ENCODE measurements at regions not wholly inside any gene's neighbourhood (a gene's known extent, or its start where the extent isn't known, plus 50 kb on each side); places are given as distances from the start of the nearest gene placed in this dataset.

GRCh38 chr5:73344835-73345234, 103.7 kb downstream of the FOXD1 start:
- POLR2A ChIA-PET = no interaction called here
- CTCF ChIA-PET = interaction anchor here (0.6 kb wide), 1 partner anchor 346 kb away, joined by 3 read pairs; no protein-coding TSS in a partner anchor

GRCh38 chr5:73339711-73340110, 108.9 kb downstream of the FOXD1 start:
- ChIA-PET POLR2A (no interaction called here), CTCF (no interaction called here)

- POLR2A ChIA-PET = no interaction called here
Measured at GRCh38 chr5:73339051-73339575, 109.5 kb downstream of the FOXD1 start.

GRCh38 chr5:73338256-73339050, 110.1 kb downstream of the FOXD1 start:
- POLR2A ChIA-PET = no interaction called here
- CTCF ChIA-PET = no interaction called here

More at GRCh38 chr5:73339051-73339575, 109.5 kb downstream of the FOXD1 start:
- CTCF ChIA-PET = no interaction called here

- CTCF ChIA-PET = no interaction called here
Measured at GRCh38 chr5:73337586-73338255, 110.9 kb downstream of the FOXD1 start.

GRCh38 chr5:73336366-73336765, 112.2 kb downstream of the FOXD1 start:
- ChIA-PET CTCF (no interaction called here), POLR2A (no interaction called here)

More at GRCh38 chr5:73337586-73338255, 110.9 kb downstream of the FOXD1 start:
- POLR2A ChIA-PET = no interaction called here

- POLR2A ChIA-PET = interaction anchor here (0.6 kb wide), 1 partner anchor 32 kb away, joined by 5 read pairs; no protein-coding TSS in a partner anchor
- CTCF ChIA-PET = no interaction called here
Measured at GRCh38 chr5:73333944-73334703, 114.5 kb downstream of the FOXD1 start.

- CTCF ChIA-PET = no interaction called here
- POLR2A ChIA-PET = no interaction called here
Measured at GRCh38 chr5:73330613-73331012, 118.0 kb downstream of the FOXD1 start.

- ChIA-PET CTCF (no interaction called here), POLR2A (no interaction called here)
Measured at GRCh38 chr5:73328640-73329039, 119.9 kb downstream of the FOXD1 start.

- POLR2A ChIA-PET = no interaction called here
- CTCF ChIA-PET = no interaction called here
Measured at GRCh38 chr5:73327908-73328455, 120.6 kb downstream of the FOXD1 start.

GRCh38 chr5:73325546-73325945, 123.0 kb downstream of the FOXD1 start:
- CTCF ChIA-PET = no interaction called here
- POLR2A ChIA-PET = no interaction called here

GRCh38 chr5:73323466-73323865, 125.1 kb downstream of the FOXD1 start:
- ChIA-PET POLR2A (no interaction called here), CTCF (no interaction called here)

- POLR2A ChIA-PET = no interaction called here
- CTCF ChIA-PET = interaction anchor here (0.5 kb wide), 1 partner anchor 151 kb away, joined by 3 read pairs; no protein-coding TSS in a partner anchor
Measured at GRCh38 chr5:73322437-73323076, 126.0 kb downstream of the FOXD1 start.

- POLR2A ChIA-PET = no interaction called here
- CTCF ChIA-PET = no interaction called here
Measured at GRCh38 chr5:73321757-73322436, 126.7 kb downstream of the FOXD1 start.

GRCh38 chr5:73319036-73319435, 129.5 kb downstream of the FOXD1 start:
- ChIA-PET POLR2A (no interaction called here), CTCF (no interaction called here)

GRCh38 chr5:73318308-73318719, 130.3 kb downstream of the FOXD1 start:
- POLR2A ChIA-PET = no interaction called here
- CTCF ChIA-PET = no interaction called here

GRCh38 chr5:73317523-73317922, 131.1 kb downstream of the FOXD1 start:
- CTCF ChIA-PET = no interaction called here
- POLR2A ChIA-PET = no interaction called here

- POLR2A ChIA-PET = no interaction called here
- CTCF ChIA-PET = no interaction called here
Measured at GRCh38 chr5:73314395-73315257, 134.0 kb downstream of the FOXD1 start.
